ENCODE measurements at regions not wholly inside any gene's neighbourhood (a gene's known extent, or its start where the extent isn't known, plus 50 kb on each side); places are given as distances from the start of the nearest gene placed in this dataset.
"Not testable (repeated sequence)": the region's sequence is repeated elsewhere in the genome, so short reads cannot be mapped to it uniquely, and the experiment has no call there.

DNA sequence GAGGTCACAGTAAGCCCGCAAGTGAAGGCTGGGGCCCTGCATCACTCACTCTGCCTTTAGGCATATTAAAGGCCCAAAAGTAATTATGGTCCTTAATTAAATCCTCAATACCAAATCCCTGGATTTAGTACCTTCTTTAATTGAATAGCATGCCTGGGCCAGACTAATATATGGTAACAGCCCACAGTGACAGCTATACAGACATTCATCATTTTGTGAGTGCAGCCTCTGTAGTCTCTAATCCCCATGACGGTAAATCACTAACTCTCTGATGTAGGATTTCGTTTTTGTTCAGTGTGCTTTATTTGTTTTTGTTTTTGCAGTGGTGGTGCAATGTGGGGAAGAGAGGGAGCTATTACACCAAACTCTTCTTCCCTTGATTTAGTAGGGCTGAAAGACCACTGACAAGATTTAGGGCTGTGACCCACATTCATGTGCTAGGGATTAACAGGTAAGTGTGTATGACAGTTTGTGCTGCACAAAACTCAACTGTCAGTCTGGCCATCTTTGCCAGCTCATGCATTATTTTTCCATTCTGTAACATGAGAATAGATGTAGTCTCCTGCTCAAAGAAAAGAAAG, 60.6 kb upstream of the SLC39A8 start:
- FAIRE-seq (peak; percentile 23), DNase-seq (ENCODE audit: low read depth) (no peak)
- no peaks in the 10 kb centered on the region for H3K36me3 ChIP-seq (ENCODE audit: control insufficient read depth, insufficient read depth, low read length)
- TF ChIP-seq CTCF (IDR thresholded peaks at IDR 0.05; ENCODE audit: insufficient read depth, low read length, severe bottlenecking) = no peak
- no peak overlapping the region for H3K4me3 ChIP-seq (ENCODE audit: low read depth, low read length)
- H3K27me3 ChIP-seq (ENCODE audit: control insufficient read depth, insufficient read depth, low read length) = no peaks in the 10 kb centered on the region

- DNase-seq (ENCODE audit: low read depth) = not testable (repeated sequence)
Observed at GRCh38 chr4:102410884-102411283, 65.6 kb upstream of the SLC39A8 start.

DNA sequence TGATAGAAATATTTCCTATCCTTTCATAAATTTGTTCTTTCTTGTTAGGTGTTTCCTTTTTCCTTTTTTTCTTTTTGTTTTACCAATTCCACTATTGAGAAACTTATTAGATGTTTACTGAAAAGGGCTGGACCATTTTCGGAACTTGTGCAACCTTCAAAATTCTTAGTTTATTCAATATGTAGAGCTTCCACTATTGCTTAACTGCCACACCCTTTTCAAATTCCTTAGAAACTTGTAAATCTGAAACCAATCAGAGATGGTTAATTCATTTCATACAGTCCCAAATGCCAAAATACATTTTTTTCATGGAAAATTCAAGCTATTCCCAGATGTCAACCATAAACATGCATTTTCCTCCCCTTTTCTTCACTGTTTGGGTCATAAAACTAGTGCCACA, 66.1 kb upstream of the SLC39A8 start:
- DNase-seq (ENCODE audit: low read depth) (peak; percentile 17), FAIRE-seq (no peak)
- TF ChIP-seq CTCF (IDR thresholded peaks at IDR 0.05; ENCODE audit: insufficient read depth, low read length, severe bottlenecking) = no peak
- no peaks in the 10 kb centered on the region for H3K36me3 ChIP-seq (ENCODE audit: control insufficient read depth, insufficient read depth, low read length)
- H3K4me3 ChIP-seq (ENCODE audit: low read depth, low read length) = no peak overlapping the region
- no peaks in the 10 kb centered on the region for H3K27me3 ChIP-seq (ENCODE audit: control insufficient read depth, insufficient read depth, low read length)

More at GRCh38 chr4:102410884-102411283, 65.6 kb upstream of the SLC39A8 start:
- not testable (repeated sequence) for FAIRE-seq; H3K36me3 ChIP-seq (ENCODE audit: control insufficient read depth, insufficient read depth, low read length); H3K4me3 ChIP-seq (ENCODE audit: low read depth, low read length); H3K27me3 ChIP-seq (ENCODE audit: control insufficient read depth, insufficient read depth, low read length)

DNA sequence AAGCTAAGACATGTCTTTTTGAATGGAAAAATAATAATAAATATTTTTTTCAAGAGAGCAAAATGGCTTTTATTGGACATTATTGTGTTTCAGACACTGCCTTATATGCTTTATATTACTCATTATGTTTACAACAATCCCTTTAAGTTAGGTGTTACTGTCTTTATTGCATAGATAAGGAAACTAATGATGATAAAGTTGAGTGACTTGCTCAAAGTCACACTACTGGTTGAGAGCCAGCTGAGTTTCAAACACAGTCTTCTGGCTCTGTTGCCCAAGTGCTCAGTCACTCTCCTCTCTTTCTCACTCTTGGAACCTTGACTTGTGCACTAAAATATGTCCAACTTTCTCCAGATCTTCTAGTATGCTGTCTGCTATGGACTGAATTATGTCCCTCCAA, 71.5 kb upstream of the SLC39A8 start:
- FAIRE-seq = no peak
- DNase-seq (ENCODE audit: low read depth) = no peak
- no peaks in the 10 kb centered on the region for H3K36me3 ChIP-seq (ENCODE audit: control insufficient read depth, insufficient read depth, low read length)
- no peaks in the 10 kb centered on the region for H3K27me3 ChIP-seq (ENCODE audit: control insufficient read depth, insufficient read depth, low read length)
- no peak overlapping the region for H3K4me3 ChIP-seq (ENCODE audit: low read depth, low read length)
- TF ChIP-seq CTCF (IDR thresholded peaks at IDR 0.05; ENCODE audit: insufficient read depth, low read length, severe bottlenecking) = no peak

DNA sequence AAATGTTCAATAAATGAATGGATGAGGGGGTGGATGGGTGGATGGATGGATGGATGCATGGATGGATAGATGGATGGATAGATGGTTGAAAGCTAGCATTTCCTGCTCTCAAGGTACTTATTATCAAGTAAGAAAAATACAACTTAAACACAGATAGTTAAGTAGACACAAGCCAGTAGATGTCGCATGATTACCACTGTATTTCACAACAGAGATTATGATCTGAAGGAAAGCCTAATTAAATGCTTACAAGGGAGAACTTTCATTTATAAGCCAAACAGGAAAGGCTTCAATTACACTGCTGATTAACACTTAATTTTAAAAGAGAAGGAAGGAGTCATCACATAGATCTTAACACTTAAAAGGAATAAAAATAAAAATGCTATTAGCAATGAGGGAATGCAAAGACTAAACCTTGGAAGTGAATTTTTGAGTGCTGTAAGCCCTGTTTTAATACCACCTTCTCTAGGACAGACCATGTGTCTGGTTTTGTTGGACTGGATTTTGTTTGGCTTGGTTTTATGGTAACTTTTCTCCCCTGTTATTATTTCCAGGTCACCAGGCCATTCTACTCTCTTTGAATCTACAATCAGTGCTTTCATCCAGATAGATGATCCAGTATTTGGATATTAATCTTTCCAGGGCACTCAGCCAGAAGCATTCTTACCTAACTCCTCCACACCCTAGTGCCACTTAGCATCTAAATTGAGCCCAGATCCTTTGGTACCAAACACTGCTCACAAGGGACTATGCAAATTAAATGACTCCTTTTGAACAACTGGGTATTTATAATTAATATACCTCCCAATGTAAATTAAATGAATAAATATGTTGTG, 75.5 kb upstream of the SLC39A8 start:
- no peak for TF ChIP-seq CTCF (IDR thresholded peaks at IDR 0.05; ENCODE audit: insufficient read depth, low read length, severe bottlenecking)
- no peak overlapping the region for H3K4me3 ChIP-seq (ENCODE audit: low read depth, low read length)
- no peaks in the 10 kb centered on the region for H3K36me3 ChIP-seq (ENCODE audit: control insufficient read depth, insufficient read depth, low read length)
- peak; percentile 24 for DNase-seq (ENCODE audit: low read depth)
- no peak for FAIRE-seq
- H3K27me3 ChIP-seq (ENCODE audit: control insufficient read depth, insufficient read depth, low read length) = no peaks in the 10 kb centered on the region

GRCh38 chr4:102422843-102423242, 77.6 kb upstream of the SLC39A8 start:
- DNase-seq (ENCODE audit: low read depth) (no peak), FAIRE-seq (no peak)
- no peak for TF ChIP-seq CTCF (IDR thresholded peaks at IDR 0.05; ENCODE audit: insufficient read depth, low read length, severe bottlenecking)
- Histone ChIP-seq H3K27me3 (ENCODE audit: control insufficient read depth, insufficient read depth, low read length) (no peaks in the 10 kb centered on the region), H3K36me3 (ENCODE audit: control insufficient read depth, insufficient read depth, low read length) (no peaks in the 10 kb centered on the region), H3K4me3 (ENCODE audit: low read depth, low read length) (no peak overlapping the region)
